H9 (cell line): ENCODE measurements at regions not wholly inside any gene's neighbourhood (a gene's known extent, or its start where the extent isn't known, plus 50 kb on each side); places are given as distances from the start of the nearest gene placed in this dataset.

ENCODE experiments used
- DNase-seq: peaks from one replicate; pipeline ENCODE4 v3.0.0-alpha.2; 2017
- H2AFZ ChIP-seq: one replicate; pipeline ENCODE4 v1.6.1; 2013; ENCODE audit warnings: mild to moderate bottlenecking, low read length, control low read depth, moderate library complexity
- H2AK5ac ChIP-seq: 2 replicates; pipeline ENCODE4 v1.6.1; 2013; ENCODE audit warnings: low read length, control low read depth, mixed read lengths; ENCODE audit not compliant: insufficient read length
- H2BK120ac ChIP-seq: one replicate; pipeline ENCODE4 v1.6.1; 2013; ENCODE audit warnings: low read depth, mild to moderate bottlenecking, low read length, control low read depth, inconsistent platforms; ENCODE audit not compliant: poor library complexity, severe bottlenecking
- H2BK12ac ChIP-seq: 2 replicates; pipeline ENCODE4 v1.6.1; 2013; ENCODE audit warnings: low read length, control low read depth, mixed read lengths, low read depth; ENCODE audit not compliant: insufficient read length
- H2BK15ac ChIP-seq: 2 replicates; pipeline ENCODE4 v1.6.1; 2013; ENCODE audit warnings: low read depth, low read length, control low read depth
- H2BK20ac ChIP-seq: one replicate; pipeline ENCODE4 v1.6.1; 2013; ENCODE audit warnings: low read depth, mild to moderate bottlenecking, low read length, control low read depth, inconsistent platforms; ENCODE audit not compliant: poor library complexity, severe bottlenecking
- H2BK5ac ChIP-seq: 2 replicates; pipeline ENCODE4 v1.6.1; 2013; ENCODE audit warnings: low read length, control low read depth, mixed read lengths; ENCODE audit not compliant: insufficient read length
- H3K14ac ChIP-seq: 2 replicates; pipeline ENCODE4 v1.6.1; 2013; ENCODE audit warnings: low read length, control low read depth; ENCODE audit not compliant: insufficient read depth
- H3K18ac ChIP-seq: 2 replicates; pipeline ENCODE4 v1.6.1; 2013; ENCODE audit warnings: low read depth, mild to moderate bottlenecking, mixed read lengths, low read length, control low read depth; ENCODE audit not compliant: insufficient read length
- H3K23ac ChIP-seq: 2 replicates; pipeline ENCODE4 v1.6.1; 2013; ENCODE audit warnings: low read length, control low read depth, mixed read lengths, low read depth; ENCODE audit not compliant: insufficient read length
- H3K23me2 ChIP-seq: 2 replicates; pipeline ENCODE4 v1.6.1; 2013; ENCODE audit warnings: low read depth, mild to moderate bottlenecking, mixed read lengths, low read length, control low read depth; ENCODE audit not compliant: insufficient read length, poor library complexity, severe bottlenecking
- H3K27ac ChIP-seq: 2 replicates; pipeline ENCODE4 v1.5.1; 2013; ENCODE audit warnings: low read length, control low read depth, mixed read lengths, low read depth; ENCODE audit not compliant: insufficient read length
- H3K27me3 ChIP-seq: 2 replicates; pipeline ENCODE4 v1.6.1; 2013; ENCODE audit warnings: low read length, control low read depth, inconsistent platforms; ENCODE audit not compliant: insufficient read depth
- H3K4ac ChIP-seq: 2 replicates; pipeline ENCODE4 v1.6.1; 2013; ENCODE audit warnings: low read depth, mild to moderate bottlenecking, control low read depth, inconsistent platforms, low read length, moderate library complexity
- H3K4me1 ChIP-seq: 2 replicates; pipeline ENCODE4 v1.6.1; 2013; ENCODE audit warnings: low read length, control low read depth, inconsistent platforms; ENCODE audit not compliant: insufficient read depth
- H3K4me2 ChIP-seq: 2 replicates; pipeline ENCODE4 v1.6.1; 2013; ENCODE audit warnings: low read length, control low read depth, mixed read lengths; ENCODE audit not compliant: insufficient read length, insufficient read depth
- H3K56ac ChIP-seq: 2 replicates; pipeline ENCODE4 v1.6.1; 2013; ENCODE audit warnings: low read depth, mild to moderate bottlenecking, mixed read lengths, low read length, control low read depth; ENCODE audit not compliant: insufficient read length
- H3K79me1 ChIP-seq: 2 replicates; pipeline ENCODE4 v1.6.1; 2013; ENCODE audit warnings: low read depth, mild to moderate bottlenecking, moderate library complexity, low read length, control low read depth, inconsistent platforms; ENCODE audit not compliant: insufficient read depth, poor library complexity, severe bottlenecking
- H3K79me2 ChIP-seq: 2 replicates; pipeline ENCODE4 v1.6.1; 2013; ENCODE audit warnings: low read length, control low read depth, inconsistent platforms; ENCODE audit not compliant: insufficient read depth
- H3K9ac ChIP-seq: 2 replicates; pipeline ENCODE4 v1.6.1; 2013; ENCODE audit warnings: low read length, control low read depth, mixed read lengths; ENCODE audit not compliant: insufficient read length; ENCODE audit errors: extremely low read depth
- H3K9me3 ChIP-seq: one replicate; pipeline ENCODE4 v1.6.1; 2013; ENCODE audit warnings: low read depth, low read length, inconsistent platforms; ENCODE audit not compliant: control insufficient read depth
- H3T11ph ChIP-seq: one replicate; pipeline ENCODE4 v1.6.1; 2013; ENCODE audit warnings: mild to moderate bottlenecking, low read length, control low read depth, inconsistent platforms
- H4K20me1 ChIP-seq: one replicate; pipeline ENCODE4 v1.6.1; 2013; ENCODE audit not compliant: control insufficient read depth, insufficient read length, insufficient read depth
- H4K5ac ChIP-seq: 2 replicates; pipeline ENCODE4 v1.6.1; 2013; ENCODE audit warnings: low read depth, mild to moderate bottlenecking, mixed read lengths, low read length, control low read depth; ENCODE audit not compliant: insufficient read length
- H4K8ac ChIP-seq: replicated peaks from 2 replicates; pipeline ENCODE4 v1.6.1; 2013; ENCODE audit warnings: low read length, control low read depth, mixed read lengths, low read depth; ENCODE audit not compliant: insufficient read length
- H4K91ac ChIP-seq: 2 replicates; pipeline ENCODE4 v1.6.1; 2013; ENCODE audit warnings: low read depth, mild to moderate bottlenecking, moderate library complexity, mixed read lengths, low read length, control low read depth; ENCODE audit not compliant: insufficient read length
- H3K27ac Mint-ChIP-seq, 3 experiments: 2 replicates in 2 of 3; 3 replicates in 1 of 3; pipeline ENCODE4 v1.8.0; 2020 to 2021; ENCODE audit warnings: mixed read lengths in 3 of 3, mild to moderate bottlenecking in 1 of 3, moderate library complexity in 1 of 3
- H3K27me3 Mint-ChIP-seq: 2 replicates; pipeline ENCODE4 v1.8.0; 2021; ENCODE audit warnings: low read depth, mild to moderate bottlenecking, moderate library complexity, mixed read lengths
- H3K36me3 Mint-ChIP-seq, 3 experiments: 2 replicates in 2 of 3; 3 replicates in 1 of 3; pipeline ENCODE4 v1.8.0; 2020 to 2021; ENCODE audit warnings: low read depth in 3 of 3, mixed read lengths in 3 of 3; ENCODE audit not compliant: insufficient read depth in 1 of 3
- H3K4me1 Mint-ChIP-seq, 2 experiments: 2 replicates each; pipeline ENCODE4 v1.8.0; 2020; ENCODE audit warnings: mixed read lengths in 2 of 2
- H3K4me3 Mint-ChIP-seq, 2 experiments: 2 replicates in 1 of 2; 3 replicates in 1 of 2; pipeline ENCODE4 v1.8.0; 2020 to 2021; ENCODE audit warnings: mild to moderate bottlenecking in 2 of 2, mixed read lengths in 2 of 2, moderate library complexity in 1 of 2
- H3K9me3 Mint-ChIP-seq, 2 experiments: 2 replicates in 1 of 2; 3 replicates in 1 of 2; pipeline ENCODE4 v1.8.0; 2020; ENCODE audit warnings: mild to moderate bottlenecking in 2 of 2, mixed read lengths in 2 of 2, moderate library complexity in 1 of 2
- WGBS: extraction: QIAGEN DNeasy Blood & Tissue Kit; methylation state at CpG from one replicate; pipeline ENCODE4 v1.1.7; 2013; ENCODE audit warnings: missing lambda C conversion rate, low lambda C conversion rate, mixed read lengths; ENCODE audit not compliant: insufficient read length; ENCODE audit errors: extremely low coverage; 5-methylcytosine and 5-hydroxymethylcytosine counted together
- TF ChIP-seq, protein P1 (sequence below): fragments of 200-600 bp; sonication (generic); conservative IDR thresholded peaks from 3 replicates; pipeline ENCODE4 v1.8.0; 2021; ENCODE audit warnings: antibody characterized with exemption, mild to moderate bottlenecking

DNA sequence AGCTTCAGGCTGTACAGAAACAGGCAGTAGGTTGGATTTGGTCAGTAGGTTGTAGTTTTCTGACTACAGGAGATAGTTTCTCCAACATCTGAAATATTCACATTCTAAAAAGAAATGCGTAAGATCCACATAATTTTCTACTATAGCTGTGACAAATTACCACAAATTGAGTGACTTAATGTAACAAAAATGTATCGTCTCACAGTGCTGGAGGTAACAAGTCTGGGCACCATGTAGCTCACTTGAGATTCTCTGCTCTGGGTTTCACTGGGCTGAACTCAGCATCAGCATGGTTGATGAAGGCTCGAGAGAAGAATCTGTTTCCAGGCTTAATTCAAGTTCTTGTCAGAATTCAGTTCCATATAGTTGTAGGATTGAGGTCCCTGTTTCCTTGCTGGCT lies 350.9 kb upstream of the CCDC179 start:
- Histone ChIP-seq H3K9ac (no peak overlapping the region), H3K27ac (no peak overlapping the region), H2AK5ac (no peak overlapping the region), H3K23me2 (no peaks in the 10 kb centered on the region), H3K23ac (no peak overlapping the region), H3K56ac (no peak overlapping the region), H4K5ac (no peak overlapping the region), H3K14ac (no peak overlapping the region), H4K91ac (no peak overlapping the region), H2BK20ac (no peak overlapping the region), H3K4ac (no peak overlapping the region), H2BK12ac (no peak overlapping the region), H3K79me2 (no peaks in the 10 kb centered on the region), H2BK120ac (no peak overlapping the region), H2AFZ (no peak overlapping the region), H4K20me1 (no peaks in the 10 kb centered on the region), H3K4me1 (no peaks in the 10 kb centered on the region), H2BK15ac (no peak overlapping the region), H3K9me3 (no peaks in the 10 kb centered on the region), H3K18ac (no peak overlapping the region), H3K4me2 (no peak overlapping the region), H3K79me1 (no peaks in the 10 kb centered on the region), H3T11ph (no peak overlapping the region), H2BK5ac (no peak overlapping the region), H4K8ac (no peak overlapping the region), H3K27me3 (no peaks in the 10 kb centered on the region)
- H3K27ac Mint-ChIP-seq: no peak overlapping the region
- TF ChIP-seq, protein P1, sequence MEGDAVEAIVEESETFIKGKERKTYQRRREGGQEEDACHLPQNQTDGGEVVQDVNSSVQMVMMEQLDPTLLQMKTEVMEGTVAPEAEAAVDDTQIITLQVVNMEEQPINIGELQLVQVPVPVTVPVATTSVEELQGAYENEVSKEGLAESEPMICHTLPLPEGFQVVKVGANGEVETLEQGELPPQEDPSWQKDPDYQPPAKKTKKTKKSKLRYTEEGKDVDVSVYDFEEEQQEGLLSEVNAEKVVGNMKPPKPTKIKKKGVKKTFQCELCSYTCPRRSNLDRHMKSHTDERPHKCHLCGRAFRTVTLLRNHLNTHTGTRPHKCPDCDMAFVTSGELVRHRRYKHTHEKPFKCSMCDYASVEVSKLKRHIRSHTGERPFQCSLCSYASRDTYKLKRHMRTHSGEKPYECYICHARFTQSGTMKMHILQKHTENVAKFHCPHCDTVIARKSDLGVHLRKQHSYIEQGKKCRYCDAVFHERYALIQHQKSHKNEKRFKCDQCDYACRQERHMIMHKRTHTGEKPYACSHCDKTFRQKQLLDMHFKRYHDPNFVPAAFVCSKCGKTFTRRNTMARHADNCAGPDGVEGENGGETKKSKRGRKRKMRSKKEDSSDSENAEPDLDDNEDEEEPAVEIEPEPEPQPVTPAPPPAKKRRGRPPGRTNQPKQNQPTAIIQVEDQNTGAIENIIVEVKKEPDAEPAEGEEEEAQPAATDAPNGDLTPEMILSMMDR: no peak
- no peaks in the 10 kb centered on the region; a peak in 1 of 5 replicates for H3K9me3 Mint-ChIP-seq
- H3K4me1 Mint-ChIP-seq: no peaks in the 10 kb centered on the region
- H3K36me3 Mint-ChIP-seq: no peaks in the 10 kb centered on the region; a peak in 1 of 7 replicates
- no peaks in the 10 kb centered on the region for H3K27me3 Mint-ChIP-seq
- H3K4me3 Mint-ChIP-seq: no peak overlapping the region
- DNase-seq: no peak
- WGBS: no CpG with 5 or more reads among the region's 3 CpGs
